ENCODE measurements at regions not wholly inside any gene's neighbourhood (a gene's known extent, or its start where the extent isn't known, plus 50 kb on each side); places are given as distances from the start of the nearest gene placed in this dataset.

DNA sequence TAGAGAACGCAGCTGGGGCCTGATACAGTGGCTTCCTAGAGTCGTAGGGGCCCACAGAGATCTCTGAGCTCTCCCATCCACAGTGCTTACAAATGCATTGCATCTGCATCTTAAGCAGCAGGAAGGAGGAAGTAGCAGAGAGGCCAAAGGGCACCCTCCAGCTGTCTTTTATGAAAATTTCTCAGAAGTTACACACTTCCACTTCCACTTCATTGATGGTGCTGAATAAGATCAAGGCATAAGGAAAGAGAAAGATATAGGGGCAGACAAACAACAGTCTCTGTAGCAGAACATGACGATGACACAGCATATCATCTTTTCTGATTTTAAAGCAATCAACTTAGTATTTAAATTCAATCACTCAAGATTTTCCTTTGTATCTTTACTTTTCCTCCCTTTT lies 51.6 kb upstream of the ABCC9 start (continued):
- TF ChIP-seq RFX1 (IDR thresholded peaks at IDR 0.05) (no peak), ZNF444 (CRISPR knock-in tag; IDR thresholded peaks at IDR 0.05) (no peak), FUS (optimal IDR thresholded peaks at IDR 0.05; ENCODE audit: low read depth, low read length) (no peak), ATF1 (CRISPR knock-in tag; IDR thresholded peaks at IDR 0.05) (no peak), ATF1 (tag; IDR thresholded peaks at IDR 0.05) (no peak), DACH1 (IDR thresholded peaks at IDR 0.05; ENCODE audit: partially characterized antibody) (peak; percentile 49), ZNF175 (CRISPR knock-in tag; IDR thresholded peaks at IDR 0.05; ENCODE audit: low read depth) (no peak), TBP (optimal IDR thresholded peaks at IDR 0.05; ENCODE audit: low read depth, low read length) (no peak), SP1 (CRISPR knock-in tag; IDR thresholded peaks at IDR 0.05) (no peak), PHB2 (IDR thresholded peaks at IDR 0.05; ENCODE audit: low read depth) (no peak), ZNF717 (CRISPR knock-in tag; IDR thresholded peaks at IDR 0.05) (no peak), SPI1 (IDR thresholded peaks at IDR 0.05; ENCODE audit: borderline replicate concordance, low read depth, low read length) (peak; percentile 34; the same call in 1 of the 2 replicates), NELFE (IDR thresholded peaks at IDR 0.05; ENCODE audit: insufficient read depth, insufficient read length) (no peak), ZNF584 (CRISPR knock-in tag; IDR thresholded peaks at IDR 0.05; ENCODE audit: low read depth) (no peak), FOXK1 (CRISPR knock-in tag; IDR thresholded peaks at IDR 0.05; ENCODE audit: borderline replicate concordance) (no peak), SRSF3 (IDR thresholded peaks at IDR 0.05; ENCODE audit: insufficient read depth, low read length) (no peak), KDM1A (IDR thresholded peaks at IDR 0.05) (peak; percentile 29 to 43; a peak in 2 of 4 replicates), ZNF146 (CRISPR knock-in tag; IDR thresholded peaks at IDR 0.05; ENCODE audit: unreplicated experiment) (no peak), MTA3 (IDR thresholded peaks at IDR 0.05; ENCODE audit: borderline replicate concordance) (no peak)
- TF ChIP-seq, protein P1, sequence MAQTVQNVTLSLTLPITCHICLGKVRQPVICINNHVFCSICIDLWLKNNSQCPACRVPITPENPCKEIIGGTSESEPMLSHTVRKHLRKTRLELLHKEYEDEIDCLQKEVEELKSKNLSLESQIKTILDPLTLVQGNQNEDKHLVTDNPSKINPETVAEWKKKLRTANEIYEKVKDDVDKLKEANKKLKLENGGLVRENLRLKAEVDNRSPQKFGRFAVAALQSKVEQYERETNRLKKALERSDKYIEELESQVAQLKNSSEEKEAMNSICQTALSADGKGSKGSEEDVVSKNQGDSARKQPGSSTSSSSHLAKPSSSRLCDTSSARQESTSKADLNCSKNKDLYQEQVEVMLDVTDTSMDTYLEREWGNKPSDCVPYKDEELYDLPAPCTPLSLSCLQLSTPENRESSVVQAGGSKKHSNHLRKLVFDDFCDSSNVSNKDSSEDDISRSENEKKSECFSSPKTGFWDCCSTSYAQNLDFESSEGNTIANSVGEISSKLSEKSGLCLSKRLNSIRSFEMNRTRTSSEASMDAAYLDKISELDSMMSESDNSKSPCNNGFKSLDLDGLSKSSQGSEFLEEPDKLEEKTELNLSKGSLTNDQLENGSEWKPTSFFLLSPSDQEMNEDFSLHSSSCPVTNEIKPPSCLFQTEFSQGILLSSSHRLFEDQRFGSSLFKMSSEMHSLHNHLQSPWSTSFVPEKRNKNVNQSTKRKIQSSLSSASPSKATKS (CRISPR knock-in tag; IDR thresholded peaks at IDR 0.05) = no peak
- TF ChIP-seq, protein P2, sequence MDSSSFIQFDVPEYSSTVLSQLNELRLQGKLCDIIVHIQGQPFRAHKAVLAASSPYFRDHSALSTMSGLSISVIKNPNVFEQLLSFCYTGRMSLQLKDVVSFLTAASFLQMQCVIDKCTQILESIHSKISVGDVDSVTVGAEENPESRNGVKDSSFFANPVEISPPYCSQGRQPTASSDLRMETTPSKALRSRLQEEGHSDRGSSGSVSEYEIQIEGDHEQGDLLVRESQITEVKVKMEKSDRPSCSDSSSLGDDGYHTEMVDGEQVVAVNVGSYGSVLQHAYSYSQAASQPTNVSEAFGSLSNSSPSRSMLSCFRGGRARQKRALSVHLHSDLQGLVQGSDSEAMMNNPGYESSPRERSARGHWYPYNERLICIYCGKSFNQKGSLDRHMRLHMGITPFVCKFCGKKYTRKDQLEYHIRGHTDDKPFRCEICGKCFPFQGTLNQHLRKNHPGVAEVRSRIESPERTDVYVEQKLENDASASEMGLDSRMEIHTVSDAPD (CRISPR knock-in tag; IDR thresholded peaks at IDR 0.05) = no peak
- TF ChIP-seq, protein P3, sequence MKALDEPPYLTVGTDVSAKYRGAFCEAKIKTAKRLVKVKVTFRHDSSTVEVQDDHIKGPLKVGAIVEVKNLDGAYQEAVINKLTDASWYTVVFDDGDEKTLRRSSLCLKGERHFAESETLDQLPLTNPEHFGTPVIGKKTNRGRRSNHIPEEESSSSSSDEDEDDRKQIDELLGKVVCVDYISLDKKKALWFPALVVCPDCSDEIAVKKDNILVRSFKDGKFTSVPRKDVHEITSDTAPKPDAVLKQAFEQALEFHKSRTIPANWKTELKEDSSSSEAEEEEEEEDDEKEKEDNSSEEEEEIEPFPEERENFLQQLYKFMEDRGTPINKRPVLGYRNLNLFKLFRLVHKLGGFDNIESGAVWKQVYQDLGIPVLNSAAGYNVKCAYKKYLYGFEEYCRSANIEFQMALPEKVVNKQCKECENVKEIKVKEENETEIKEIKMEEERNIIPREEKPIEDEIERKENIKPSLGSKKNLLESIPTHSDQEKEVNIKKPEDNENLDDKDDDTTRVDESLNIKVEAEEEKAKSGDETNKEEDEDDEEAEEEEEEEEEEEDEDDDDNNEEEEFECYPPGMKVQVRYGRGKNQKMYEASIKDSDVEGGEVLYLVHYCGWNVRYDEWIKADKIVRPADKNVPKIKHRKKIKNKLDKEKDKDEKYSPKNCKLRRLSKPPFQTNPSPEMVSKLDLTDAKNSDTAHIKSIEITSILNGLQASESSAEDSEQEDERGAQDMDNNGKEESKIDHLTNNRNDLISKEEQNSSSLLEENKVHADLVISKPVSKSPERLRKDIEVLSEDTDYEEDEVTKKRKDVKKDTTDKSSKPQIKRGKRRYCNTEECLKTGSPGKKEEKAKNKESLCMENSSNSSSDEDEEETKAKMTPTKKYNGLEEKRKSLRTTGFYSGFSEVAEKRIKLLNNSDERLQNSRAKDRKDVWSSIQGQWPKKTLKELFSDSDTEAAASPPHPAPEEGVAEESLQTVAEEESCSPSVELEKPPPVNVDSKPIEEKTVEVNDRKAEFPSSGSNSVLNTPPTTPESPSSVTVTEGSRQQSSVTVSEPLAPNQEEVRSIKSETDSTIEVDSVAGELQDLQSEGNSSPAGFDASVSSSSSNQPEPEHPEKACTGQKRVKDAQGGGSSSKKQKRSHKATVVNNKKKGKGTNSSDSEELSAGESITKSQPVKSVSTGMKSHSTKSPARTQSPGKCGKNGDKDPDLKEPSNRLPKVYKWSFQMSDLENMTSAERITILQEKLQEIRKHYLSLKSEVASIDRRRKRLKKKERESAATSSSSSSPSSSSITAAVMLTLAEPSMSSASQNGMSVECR (CRISPR knock-in tag; IDR thresholded peaks at IDR 0.05) = no peak
- TF ChIP-seq, protein P4, sequence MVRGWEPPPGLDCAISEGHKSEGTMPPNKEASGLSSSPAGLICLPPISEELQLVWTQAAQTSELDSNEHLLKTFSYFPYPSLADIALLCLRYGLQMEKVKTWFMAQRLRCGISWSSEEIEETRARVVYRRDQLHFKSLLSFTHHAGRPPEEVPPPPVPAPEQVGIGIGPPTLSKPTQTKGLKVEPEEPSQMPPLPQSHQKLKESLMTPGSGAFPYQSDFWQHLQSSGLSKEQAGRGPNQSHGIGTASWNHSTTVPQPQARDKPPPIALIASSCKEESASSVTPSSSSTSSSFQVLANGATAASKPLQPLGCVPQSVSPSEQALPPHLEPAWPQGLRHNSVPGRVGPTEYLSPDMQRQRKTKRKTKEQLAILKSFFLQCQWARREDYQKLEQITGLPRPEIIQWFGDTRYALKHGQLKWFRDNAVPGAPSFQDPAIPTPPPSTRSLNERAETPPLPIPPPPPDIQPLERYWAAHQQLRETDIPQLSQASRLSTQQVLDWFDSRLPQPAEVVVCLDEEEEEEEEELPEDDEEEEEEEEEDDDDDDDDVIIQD (CRISPR knock-in tag; IDR thresholded peaks at IDR 0.05) = no peak

All from K562 (cell line).